Ramos (cell line): ENCODE measurements at regions not wholly inside any gene's neighbourhood (a gene's known extent, or its start where the extent isn't known, plus 50 kb on each side); places are given as distances from the start of the nearest gene placed in this dataset.

Source experiments
- in situ Hi-C: fragments of 300-500 bp; cut with MboI; formaldehyde crosslinking; loops from one replicate; pipeline ENCODE4 v1.14.3; 2022; ENCODE audit warnings: low sequenced_read_pairs; ENCODE audit not compliant: unreplicated experiment

DNA sequence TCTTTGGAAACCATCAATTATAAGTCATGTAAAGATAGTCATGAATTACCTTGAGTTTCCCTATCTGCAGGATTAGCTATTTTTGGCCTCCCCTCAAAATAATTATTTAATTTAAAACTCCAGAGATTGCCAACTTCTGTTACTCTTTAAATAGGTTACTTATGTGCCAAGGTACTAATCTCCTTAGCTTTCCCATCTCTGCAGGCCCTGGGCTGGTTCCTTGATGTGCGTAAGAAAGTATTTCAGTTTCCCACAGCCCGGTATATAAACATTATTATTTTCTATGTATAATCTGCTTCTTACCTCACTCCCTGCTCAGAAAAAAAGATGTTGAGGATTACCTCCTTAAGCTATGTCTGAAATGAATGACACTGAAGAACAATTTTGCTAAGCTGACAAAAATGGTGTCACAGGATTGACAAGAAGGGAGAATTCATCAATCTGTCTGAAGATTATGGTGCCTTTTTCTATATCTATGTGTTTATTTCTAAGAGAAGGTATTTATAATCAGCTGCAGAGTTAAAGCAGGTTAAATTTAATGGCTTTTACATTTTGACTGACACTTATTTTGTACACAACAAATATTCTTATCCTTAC is 1697.2 kb upstream of the PCDH20 start:
- in situ Hi-C loops, result no loop called here

GRCh38 chr13:63110466-63110865 is 1694.8 kb upstream of the PCDH20 start:
- in situ Hi-C loops, result no loop called here

GRCh38 chr13:63107179-63107943 is 1691.7 kb upstream of the PCDH20 start:
- in situ Hi-C loops, result no loop called here

- in situ Hi-C loops, result no loop called here
These were observed 1679.1 kb upstream of the PCDH20 start for GRCh38 chr13:63094717-63095116.

GRCh38 chr13:63093907-63094469 is 1678.3 kb upstream of the PCDH20 start:
- in situ Hi-C loops, result no loop called here

GRCh38 chr13:63092456-63092855 is 1676.8 kb upstream of the PCDH20 start:
- in situ Hi-C loops, result no loop called here

DNA sequence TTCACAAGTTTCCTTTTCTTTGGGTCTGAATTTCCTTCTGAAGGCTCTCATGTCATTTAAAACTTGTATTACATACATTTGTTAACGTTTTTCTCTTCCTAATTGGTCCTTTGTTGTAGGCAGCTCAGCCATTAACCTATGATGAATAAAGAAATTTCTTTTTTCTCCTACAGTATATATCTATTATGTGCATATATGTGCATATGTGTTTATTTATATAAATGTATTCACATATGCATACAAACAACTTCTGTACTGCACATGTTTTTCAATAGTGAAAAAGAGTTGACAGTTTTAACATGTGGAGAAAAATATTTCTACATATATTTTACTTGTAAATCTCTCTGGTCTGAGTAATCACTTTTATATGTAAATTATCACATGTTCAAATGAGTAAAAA is 1674.9 kb upstream of the PCDH20 start:
- in situ Hi-C loops, result no loop called here

GRCh38 chr13:63088226-63088625 is 1672.6 kb upstream of the PCDH20 start:
- in situ Hi-C loops, result no loop called here

GRCh38 chr13:63086286-63086685 is 1670.6 kb upstream of the PCDH20 start:
- in situ Hi-C loops, result no loop called here

- in situ Hi-C loops, result no loop called here
These were observed 1670.2 kb upstream of the PCDH20 start for GRCh38 chr13:63085851-63086250.

- in situ Hi-C loops, result no loop called here
These were observed 1665.9 kb upstream of the PCDH20 start for GRCh38 chr13:63081400-63082014.

DNA sequence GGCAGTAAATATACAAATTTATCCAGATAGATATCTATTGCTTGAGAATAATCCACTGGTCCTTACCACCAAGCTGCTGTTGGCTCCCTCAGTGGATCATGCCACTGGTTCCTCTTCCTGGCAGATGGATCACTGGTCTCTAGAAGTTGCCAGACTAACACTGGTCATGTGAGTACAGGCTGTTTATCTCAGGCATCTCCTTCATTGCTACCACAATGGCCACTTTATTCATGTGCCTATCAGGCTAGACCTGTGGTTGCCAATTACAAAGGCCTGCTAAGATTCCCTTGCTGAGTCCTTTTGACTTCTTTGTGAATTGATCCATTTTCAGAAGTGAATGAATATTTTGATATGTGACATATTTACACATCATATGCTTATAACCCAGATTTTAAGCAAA is 1659.5 kb upstream of the PCDH20 start:
- in situ Hi-C loops, result no loop called here

DNA sequence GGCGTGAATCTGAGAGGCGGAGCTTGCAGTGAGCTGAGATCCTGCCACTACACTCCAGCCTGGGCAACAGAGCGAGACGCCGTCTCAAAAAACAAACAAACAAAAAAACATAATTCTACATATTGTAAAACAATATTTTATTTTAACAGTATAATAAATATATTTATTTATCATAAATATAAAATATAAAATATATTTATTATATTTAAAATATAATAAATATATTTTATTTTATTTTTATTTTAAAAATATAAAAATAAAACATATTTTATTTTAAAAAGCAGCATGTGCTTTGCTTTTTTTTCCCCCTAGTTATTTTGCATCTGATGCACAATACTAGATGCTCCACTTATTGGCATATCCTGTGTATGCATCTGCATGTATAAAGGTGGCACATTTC is 1634.6 kb upstream of the PCDH20 start:
- in situ Hi-C loops, result no loop called here

- in situ Hi-C loops, result no loop called here
These were observed 1633.0 kb upstream of the PCDH20 start for GRCh38 chr13:63048653-63049052.

GRCh38 chr13:63044589-63045313 is 1629.1 kb upstream of the PCDH20 start:
- in situ Hi-C loops, result no loop called here

GRCh38 chr13:63042686-63043085 is 1627.0 kb upstream of the PCDH20 start:
- in situ Hi-C loops, result no loop called here

GRCh38 chr13:63041640-63042414 is 1626.2 kb upstream of the PCDH20 start:
- in situ Hi-C loops, result no loop called here

DNA sequence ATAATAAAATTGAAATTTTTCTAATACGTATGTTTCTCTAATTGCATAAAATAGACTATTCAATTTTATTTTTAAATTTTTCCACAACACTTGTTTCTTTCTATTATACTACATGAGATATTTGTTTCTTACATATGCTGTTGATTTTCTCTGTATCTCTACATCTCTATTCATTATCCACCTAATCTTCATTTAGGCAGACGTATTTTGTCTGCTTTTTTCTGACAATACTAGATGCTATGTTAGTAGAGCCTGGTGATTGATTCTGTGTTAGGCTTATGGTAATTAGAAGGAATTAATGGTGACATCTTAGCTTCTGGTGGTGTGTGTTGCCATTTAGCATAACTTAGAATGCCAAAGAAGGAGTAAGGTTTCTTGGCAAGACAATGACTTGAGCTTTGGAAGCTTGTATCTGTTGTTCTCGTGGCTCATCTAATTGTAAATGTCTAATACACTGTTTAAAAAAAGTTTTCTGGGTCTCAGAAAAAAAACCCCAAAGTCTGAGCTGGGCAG is 1610.7 kb upstream of the PCDH20 start:
- in situ Hi-C loops, result no loop called here

DNA sequence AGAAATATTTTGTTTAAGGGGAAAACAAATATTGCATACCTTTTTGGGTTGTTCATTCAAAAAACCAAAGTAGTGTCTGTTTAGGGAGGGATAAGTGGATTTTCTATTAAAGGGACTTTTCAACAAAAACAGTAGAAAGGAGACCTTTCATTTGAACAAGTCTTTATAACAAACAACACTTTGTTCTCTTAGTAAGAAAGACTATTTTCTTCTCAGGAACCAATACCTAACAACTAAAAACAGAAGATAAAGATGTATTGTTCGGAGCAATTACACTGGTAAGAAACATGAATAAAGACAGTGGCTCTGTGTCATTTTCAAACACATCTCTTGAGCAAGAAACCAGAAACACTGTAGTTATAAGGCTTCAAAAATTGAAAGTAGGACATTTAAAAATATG is 1610.1 kb upstream of the PCDH20 start:
- in situ Hi-C loops, result no loop called here

DNA sequence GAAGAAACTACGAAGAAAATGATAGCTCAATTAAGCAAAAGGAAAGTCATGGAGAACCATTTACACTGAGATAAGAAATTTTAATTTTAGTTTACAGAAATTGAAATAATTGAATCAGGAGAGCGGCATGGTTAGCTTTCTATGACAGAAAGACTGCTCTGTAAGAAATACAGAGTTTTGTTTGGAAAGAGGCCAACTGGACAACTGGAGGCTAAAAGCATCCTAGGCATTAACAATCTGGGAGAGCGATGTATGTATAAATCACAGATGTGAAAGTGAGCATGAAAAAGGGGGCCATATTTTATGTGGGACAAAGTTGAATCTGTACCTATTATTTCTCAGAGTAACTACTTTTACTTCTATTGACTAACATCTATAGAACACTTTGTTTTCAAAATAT is 1608.8 kb upstream of the PCDH20 start:
- in situ Hi-C loops, result no loop called here
